NCI-H510A treated with DMSO at 0.1 percent for 48 hours (cell line): ENCODE measurements at regions not wholly inside any gene's neighbourhood (a gene's known extent, or its start where the extent isn't known, plus 50 kb on each side); places are given as distances from the start of the nearest gene placed in this dataset.

Experiments used
- DNase-seq: peaks from one replicate; lab custom pipeline; 2025; lab: John Stamatoyannopoulos, UW

DNA sequence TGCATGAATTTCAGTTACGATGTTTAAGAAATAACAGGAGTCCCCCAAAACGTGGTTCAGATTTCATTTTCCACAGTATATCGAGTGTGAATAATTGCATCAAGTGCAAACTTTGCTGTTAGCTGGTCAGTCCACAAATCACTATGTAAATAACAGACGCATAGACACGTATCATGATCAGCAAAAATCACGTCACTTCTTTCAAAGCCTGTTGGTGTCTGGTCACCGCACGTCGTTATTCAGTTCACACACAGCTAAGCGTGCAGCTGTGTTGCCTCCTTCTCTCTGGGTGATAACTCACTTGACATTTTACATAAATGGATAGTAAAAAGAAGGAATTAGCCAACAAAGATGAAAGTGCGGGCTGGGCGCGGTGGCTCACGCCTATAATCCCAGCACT, 126.8 kb upstream of the MED13L start:
- DNase-seq: no peak

GRCh38 chr12:116404913-116405611, 127.6 kb upstream of the MED13L start:
- no peak for DNase-seq

DNA sequence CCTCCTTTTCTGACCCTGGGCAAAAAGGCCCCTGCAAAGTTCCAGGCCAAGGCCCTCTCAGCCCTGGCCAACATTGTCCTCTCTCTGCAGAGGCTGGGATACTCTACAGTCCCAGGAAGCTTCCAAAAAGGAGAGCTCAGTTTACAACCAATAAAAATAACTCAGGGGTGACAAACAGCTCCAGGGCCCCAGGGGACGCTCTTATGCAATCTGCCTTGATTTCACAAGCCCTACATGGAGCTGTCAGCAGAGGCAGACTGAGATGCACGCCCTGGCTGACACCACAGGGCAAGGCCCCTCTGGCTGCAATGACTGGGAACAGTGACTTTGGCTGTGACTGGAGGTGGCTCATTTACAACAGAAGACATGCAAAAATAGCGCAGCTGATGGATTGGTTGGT, 129.0 kb upstream of the MED13L start:
- no peak for DNase-seq

DNA sequence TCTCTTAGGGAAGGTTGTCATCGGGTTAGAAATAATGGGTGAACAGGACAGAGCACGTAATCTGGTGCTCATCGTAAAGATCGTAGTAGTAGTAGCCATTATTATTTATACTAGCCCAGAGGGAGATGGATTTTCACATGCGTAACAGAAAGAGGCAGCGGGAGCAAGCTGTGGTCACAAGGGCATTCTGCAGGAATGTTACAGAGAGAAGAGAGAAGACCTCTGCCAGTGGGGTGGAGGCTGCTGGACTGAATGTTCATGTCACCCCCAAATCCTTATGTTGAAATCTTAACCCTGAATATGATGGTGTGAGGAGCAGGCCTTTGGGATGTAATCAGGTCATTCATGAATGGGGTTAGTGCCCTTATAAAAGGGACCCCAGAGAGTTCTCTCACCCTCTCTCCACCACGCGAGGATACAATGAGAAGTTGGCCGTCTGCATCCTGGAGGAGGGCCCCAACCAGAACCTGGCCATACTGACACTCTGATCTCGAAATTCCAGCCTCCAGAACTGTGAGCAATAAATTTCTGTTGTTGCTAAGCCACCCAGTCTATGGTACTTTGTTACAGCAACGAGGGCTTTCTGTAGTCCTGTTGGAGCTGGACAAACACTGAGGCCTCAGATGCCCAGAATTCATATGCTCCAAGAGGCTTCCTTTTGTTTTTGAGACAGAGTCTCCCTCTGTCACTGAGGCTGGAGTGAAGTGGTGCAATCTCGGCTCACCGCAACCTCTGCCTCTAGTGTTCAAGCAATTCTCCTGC, 131.2 kb upstream of the MED13L start:
- DNase-seq: no peak

GRCh38 chr12:116411977-116412376, 134.5 kb upstream of the MED13L start:
- DNase-seq: no peak

DNA sequence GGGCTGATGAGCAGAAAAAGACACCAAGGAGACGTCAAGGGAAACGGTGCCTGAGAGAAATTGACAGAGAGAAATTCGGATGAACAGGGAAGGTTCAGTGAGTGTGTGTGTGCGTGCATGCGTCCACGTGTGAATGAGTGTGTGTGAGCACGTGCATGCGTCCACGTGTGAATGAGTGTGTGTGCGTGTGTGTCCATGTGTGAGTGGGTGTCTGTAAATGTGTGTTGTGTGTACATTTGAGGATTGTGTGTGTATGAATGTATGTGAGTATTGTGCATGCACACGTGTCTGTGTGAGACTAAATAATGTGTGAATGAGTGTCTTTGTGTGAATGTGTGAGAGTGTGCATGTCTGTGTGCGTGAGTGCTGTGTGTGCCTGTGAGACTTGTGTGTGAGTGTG, 137.4 kb upstream of the MED13L start:
- DNase-seq: no peak

- no peak for DNase-seq
Measured at GRCh38 chr12:116415408-116416108, 138.1 kb upstream of the MED13L start.

DNA sequence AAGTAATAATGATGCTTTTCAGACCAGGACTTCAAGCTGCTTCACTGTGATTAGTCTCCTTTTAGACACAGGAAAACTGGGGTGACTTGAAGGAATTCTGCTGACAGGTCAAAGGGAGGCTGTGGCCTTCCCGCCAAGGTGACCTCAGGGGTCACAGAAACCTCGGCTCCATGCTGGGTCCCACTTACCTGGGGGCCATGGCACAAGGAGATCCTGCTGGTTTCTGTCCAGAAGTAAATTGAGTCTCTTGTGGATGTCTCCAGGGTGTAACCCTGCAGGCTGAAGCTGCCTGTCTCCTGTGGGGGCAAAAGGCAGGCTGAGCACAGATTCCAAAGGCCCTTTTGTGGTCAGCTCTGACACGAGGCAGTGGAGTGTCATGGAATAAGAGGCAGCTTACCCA, 138.7 kb upstream of the MED13L start:
- DNase-seq: no peak

DNA sequence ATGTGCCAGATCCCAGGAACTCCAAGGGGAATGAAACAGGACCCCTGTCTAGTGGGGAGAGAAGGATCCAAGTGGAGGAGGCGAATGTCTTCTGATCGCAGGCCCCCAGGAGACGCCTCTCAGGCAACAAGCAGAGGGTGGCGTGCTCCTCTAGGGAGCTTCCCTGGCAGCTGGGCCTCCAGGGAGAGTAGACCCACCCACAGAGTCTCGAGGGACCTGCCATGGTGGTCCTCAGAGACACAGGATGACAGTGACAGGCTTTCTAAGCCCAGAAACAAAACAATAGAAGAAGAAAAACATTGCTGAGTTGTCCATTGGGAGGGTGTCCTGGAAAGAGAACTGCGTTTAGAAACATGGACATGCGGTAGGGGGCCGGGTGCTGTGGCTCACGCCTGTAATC, 140.6 kb upstream of the MAP1LC3B2 start:
- no peak for DNase-seq

GRCh38 chr12:116420227-116420880, 138.8 kb upstream of the MAP1LC3B2 start:
- peak; percentile 72 for DNase-seq

- DNase-seq: no peak
Measured at GRCh38 chr12:116421785-116422538, 137.2 kb upstream of the MAP1LC3B2 start.

DNA sequence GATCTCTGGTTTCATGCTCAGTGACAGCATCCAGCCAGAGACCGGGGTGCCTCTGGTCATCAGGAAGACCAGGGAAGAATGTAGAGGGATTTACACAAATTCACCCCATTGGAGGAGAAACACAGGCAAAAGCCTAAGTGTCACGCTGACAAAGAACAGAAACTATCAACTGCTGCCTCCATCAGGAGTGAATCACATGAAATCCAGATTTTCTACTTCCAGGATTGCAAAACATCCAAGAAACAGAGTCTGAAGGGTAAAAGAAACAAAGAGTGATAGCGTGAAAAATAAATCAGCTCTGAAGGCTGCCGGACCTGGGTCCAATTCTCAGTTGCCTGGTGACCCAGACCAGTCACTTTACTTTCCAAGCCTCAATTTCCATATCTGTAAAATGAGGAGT, 136.1 kb upstream of the MAP1LC3B2 start:
- no peak for DNase-seq

DNA sequence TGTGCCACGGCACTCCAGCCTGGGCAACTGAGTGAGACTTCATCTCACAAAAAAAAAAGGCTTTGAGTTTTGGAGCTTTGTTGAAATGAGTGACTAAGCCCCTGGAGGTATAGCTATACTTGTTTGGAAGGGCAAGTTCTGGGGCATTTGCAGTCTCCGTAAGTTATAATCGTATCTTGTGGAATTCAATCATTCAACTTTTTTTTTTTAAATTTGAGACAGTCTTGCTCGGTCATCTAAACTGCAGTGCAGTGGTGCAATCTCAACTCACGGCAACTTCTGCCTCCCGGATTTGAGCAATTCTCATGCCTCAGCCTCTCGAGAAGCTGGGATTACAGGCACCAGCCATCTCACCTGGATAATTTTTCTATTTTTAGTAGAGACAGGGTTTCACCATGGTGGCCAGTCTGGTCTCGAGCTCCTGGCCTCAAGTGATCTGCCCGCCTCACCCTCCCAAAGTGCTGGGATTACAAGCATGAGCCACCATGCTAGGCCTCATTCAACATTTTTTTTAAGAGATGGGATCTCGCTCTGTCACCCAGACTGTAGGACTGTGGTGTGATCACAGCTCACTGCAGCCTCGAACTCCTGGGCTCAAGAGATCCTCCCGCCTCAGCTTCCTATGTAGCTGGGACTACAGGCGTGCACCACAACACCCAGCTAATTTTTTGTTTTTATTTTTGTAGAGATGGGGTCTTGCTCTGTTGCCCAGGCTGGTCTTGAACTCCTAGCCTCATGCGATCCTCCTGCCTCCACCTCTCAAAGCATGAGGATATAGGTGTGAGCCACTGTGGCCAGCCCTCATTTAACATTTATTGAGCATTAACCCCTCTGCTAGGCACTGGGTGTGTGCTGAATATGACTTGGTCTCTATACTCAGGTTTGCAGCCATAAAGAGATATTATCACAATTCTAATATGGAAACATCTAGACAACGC, 133.7 kb upstream of the MAP1LC3B2 start:
- no peak for DNase-seq

DNA sequence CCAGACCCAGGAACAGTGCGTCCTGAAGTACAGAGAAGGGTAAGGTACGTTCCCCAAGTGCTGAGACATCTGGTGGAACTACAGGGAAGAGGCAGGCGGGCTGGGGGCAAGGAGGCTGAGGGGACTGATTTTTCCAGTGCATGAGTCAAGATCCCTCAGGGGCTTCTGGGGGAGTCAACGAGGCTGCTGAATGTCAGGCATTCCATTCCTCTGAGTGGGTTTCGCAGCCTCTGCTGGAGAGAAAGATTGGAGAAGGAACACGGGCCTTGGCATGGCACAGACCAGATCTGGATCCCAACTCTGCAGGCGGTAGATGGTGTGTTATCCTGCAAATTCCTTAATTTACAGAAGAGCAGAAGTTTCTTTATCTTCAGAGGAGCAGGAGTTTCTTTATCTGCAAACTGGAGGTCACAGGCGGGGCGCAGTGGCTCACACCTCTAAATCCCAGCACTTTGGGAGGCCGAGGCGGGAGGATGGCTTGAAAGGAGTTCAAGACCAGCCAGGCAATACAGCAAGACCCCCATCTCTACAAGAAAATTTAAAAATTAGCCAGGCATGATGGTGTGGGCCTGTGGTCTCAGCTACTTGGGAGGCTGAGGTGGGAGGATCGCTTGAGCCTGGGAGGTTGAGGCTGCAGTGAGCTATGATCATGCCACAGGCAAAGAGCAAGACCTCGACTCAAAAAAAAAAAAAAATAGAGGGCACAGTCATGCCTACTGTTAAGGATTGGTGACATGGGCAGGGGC, 132.6 kb upstream of the MAP1LC3B2 start:
- no peak for DNase-seq

DNA sequence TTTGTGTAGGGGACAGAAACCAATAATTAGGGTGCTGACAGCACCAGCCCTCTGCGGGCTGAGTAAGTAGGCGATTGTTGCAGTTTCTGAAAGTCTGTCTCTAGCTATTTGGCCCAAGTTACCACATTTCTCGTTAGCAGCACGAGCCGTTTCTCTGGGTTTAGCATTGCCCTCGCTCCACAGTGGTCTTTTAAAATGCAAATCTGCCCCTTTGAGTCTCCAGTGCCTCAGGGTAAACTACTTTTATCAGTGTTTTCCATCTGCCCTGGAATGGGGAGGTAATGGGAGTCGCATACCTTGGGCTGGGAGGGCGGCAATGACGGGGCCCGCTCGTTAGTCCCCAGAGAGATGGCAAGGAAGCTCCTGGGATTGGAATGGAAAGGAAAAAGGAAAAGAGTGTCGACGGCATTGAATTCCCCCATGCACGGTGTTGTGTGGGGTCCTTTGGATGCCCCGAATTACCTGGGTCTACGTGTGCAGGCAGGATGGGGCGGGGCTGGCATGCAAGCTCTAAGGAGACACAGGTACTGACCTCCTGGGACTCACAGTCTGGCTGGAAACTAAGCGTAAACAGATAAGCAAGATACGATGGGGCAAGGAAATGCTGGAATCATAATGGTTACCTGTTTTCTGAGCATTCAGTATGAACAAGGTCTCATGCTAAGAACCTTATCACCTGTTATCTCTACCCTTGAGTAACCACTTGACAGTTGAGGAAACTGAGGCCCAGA, 131.8 kb upstream of the MAP1LC3B2 start:
- DNase-seq: no peak

DNA sequence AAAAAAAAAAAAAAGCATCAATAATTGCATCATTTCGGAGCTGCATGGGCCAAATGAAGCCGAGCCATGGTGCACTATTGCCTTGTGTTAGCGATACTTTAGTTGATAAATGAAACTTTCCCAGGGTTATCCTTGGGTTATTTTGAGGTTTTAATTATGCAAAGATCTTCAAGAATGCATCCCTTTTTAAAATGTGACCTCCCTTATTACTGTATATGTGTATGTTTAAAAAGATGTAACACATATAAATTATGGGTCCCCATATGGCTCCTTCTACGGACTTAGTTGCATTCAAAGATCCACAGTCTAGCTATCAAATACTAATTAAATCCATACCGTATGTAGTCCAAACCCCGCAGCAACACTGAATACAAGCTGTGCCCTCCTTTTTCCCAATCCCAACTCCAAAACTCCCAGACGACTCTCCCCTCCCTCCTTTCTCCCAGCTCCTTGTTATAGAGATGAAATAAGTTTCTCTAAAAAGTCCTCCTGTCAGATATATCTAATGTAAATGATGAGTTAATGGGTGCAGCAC, 129.3 kb upstream of the MAP1LC3B2 start:
- DNase-seq: no peak

DNA sequence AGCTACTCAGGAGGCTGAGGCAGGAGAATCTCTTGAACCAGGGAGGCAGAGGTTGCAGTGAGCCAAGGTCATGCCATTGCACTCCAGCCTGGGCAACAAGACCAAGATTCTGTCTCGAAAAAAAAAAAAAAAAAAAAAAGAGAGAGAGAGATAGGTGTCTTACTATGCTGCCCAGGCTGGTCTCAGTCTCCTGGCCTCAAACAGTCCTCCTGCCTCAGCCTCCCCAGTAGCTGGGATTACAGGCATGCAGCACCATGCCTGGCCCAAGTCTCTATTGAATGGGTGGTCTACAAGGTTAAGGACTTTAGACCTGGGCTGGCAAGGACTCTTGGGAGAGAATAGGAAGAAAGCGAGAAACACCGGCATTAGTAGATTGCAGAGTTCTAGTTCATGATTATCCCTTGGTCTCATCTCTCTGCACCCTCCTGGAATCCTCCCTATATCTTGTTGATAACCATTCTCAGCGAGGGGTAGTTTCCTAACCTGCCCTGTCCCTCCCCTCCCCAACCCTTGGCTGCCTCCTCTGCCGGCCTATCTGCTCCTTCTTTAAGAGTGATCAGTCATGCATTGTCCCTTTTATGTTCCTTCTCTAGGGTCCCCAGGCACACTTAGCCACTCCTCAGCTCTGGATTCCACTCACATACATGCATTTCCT, 128.1 kb upstream of the MAP1LC3B2 start:
- no peak for DNase-seq

DNA sequence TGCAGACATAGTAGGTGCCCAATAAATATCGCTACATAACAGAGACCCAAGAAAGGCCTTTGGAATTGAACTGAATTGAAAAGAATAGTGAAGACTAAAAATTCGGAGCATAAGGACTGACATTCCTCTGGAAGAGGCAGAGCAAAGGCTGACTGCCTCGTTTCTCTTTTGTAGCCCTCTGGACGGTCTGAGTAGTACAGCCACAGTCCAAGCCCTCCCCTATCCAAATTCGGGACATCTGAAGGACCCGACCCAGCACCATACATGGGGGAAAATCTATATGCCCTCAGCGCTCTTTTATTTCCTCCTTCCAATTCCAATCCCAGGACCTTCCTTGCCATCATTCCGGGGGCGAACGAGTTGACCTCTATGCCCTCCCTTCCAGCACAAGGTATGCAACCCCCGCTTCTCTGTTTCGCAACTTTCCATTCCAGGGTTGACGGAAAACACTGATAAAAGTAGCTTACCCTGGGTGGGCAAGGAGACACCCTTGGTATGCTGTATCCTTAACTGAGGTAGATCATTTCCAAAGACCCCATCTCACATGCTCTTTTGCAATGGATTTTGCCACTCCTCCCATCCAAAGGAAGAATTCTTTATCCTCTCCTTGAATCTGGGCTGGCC, 127.4 kb upstream of the MAP1LC3B2 start:
- no peak for DNase-seq
